Neural cell (in vitro differentiated cells): ENCODE measurements at regions not wholly inside any gene's neighbourhood (a gene's known extent, or its start where the extent isn't known, plus 50 kb on each side); places are given as distances from the start of the nearest gene placed in this dataset.

Source experiments
- CTCF ChIP-seq: fragments of 450-650 bp; IDR thresholded peaks from 2 replicates; pipeline ENCODE4 v1.5.1; 2014; ENCODE audit warnings: antibody characterized with exemption, mild to moderate bottlenecking, moderate library complexity; ENCODE audit not compliant: poor library complexity, severe bottlenecking
- EP300 ChIP-seq: fragments of 450-650 bp; conservative IDR thresholded peaks from 2 replicates; pipeline ENCODE4 v1.6.1; 2014; ENCODE audit warnings: antibody characterized with exemption, mild to moderate bottlenecking, moderate library complexity; ENCODE audit not compliant: poor library complexity, severe bottlenecking
- EZH2 ChIP-seq: fragments of 200-600, 300-800 bp; shearing (Covaris generic), sonication (generic); IDR thresholded peaks from 2 replicates; pipeline ENCODE4 v1.6.1; 2014; ENCODE audit warnings: antibody characterized with exemption, low read length, borderline replicate concordance, mild to moderate bottlenecking; ENCODE audit not compliant: insufficient read depth, poor library complexity, severe bottlenecking
- MXI1 ChIP-seq: fragments of 450-650 bp; conservative IDR thresholded peaks from 2 replicates; pipeline ENCODE4 v1.6.1; 2014; ENCODE audit warnings: antibody characterized with exemption, mild to moderate bottlenecking; ENCODE audit not compliant: poor library complexity, severe bottlenecking
- POLR2AphosphoS5 ChIP-seq: IDR thresholded peaks from 2 replicates; pipeline ENCODE4 v1.6.1; 2012
- RAD21 ChIP-seq: fragments of 450-650 bp; conservative IDR thresholded peaks from 2 replicates; pipeline ENCODE4 v1.6.1; 2014; ENCODE audit warnings: antibody characterized with exemption, mild to moderate bottlenecking, moderate library complexity
- REST ChIP-seq: IDR thresholded peaks from 2 replicates; pipeline ENCODE4 v1.6.1; 2012; ENCODE audit warnings: borderline replicate concordance
- SMC3 ChIP-seq: fragments of 450-650 bp; conservative IDR thresholded peaks from 2 replicates; pipeline ENCODE4 v1.6.1; 2014; ENCODE audit warnings: antibody characterized with exemption, mild to moderate bottlenecking, moderate library complexity; ENCODE audit not compliant: poor library complexity
- TAF1 ChIP-seq: IDR thresholded peaks from 2 replicates; pipeline ENCODE4 v1.6.1; 2012; ENCODE audit warnings: low read depth

DNA sequence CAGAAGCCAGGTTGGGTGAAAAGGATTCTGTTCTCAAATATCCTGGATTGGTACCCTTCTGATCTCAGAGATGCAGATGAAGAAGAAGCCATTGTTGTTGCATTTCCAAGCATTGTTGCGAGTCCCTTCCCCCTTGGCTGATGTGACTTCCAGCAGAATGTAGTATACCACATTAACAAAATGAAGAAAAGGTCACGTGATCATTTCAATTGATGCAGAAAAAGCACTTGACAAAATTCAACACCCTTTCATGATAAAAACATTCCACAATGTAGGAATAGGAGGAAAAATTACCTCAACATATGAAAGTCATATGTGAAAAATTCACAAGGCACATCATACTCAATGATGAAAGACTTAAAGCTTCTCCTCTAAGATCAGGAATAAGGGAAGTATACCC, 181.9 kb upstream of the PFN2 start:
- TF ChIP-seq CTCF, result no peak
- no peak for TF ChIP-seq RAD21
- no peak for TF ChIP-seq SMC3
- no peak for TF ChIP-seq EP300
- no peak for TF ChIP-seq MXI1
- no peak for TF ChIP-seq EZH2
- no peak for TF ChIP-seq REST
- no peak for TF ChIP-seq POLR2AphosphoS5
- TF ChIP-seq TAF1, result no peak
